Vagina (tissue), 2 donors: ENCODE measurements at regions not wholly inside any gene's neighbourhood (a gene's known extent, or its start where the extent isn't known, plus 50 kb on each side); places are given as distances from the start of the nearest gene placed in this dataset.

Source experiments
- CTCF ChIP-seq, 3 experiments: fragments of 450-650 bp in 2 of 3; fragments of 200-600 bp in 1 of 3; sonication (generic) in 1 of 3; IDR thresholded peaks; one replicate each; pipeline ENCODE4 v1.5.1; 2017 to 2019; ENCODE audit warnings: antibody characterized with exemption in 3 of 3, mild to moderate bottlenecking in 2 of 3, moderate library complexity in 2 of 3
- POLR2A ChIP-seq, 2 donors: fragments of 450-650 bp; IDR thresholded peaks; one replicate each; pipeline ENCODE4 v1.6.1; 2017; ENCODE audit warnings: antibody characterized with exemption in 2 of 2, mild to moderate bottlenecking in 2 of 2, moderate library complexity in 2 of 2
- POLR2AphosphoS5 ChIP-seq, 2 donors: sonication (generic); formaldehyde crosslinking; IDR thresholded peaks; one replicate each; pipeline ENCODE4 v1.9.0; 2017; ENCODE audit warnings: antibody characterized with exemption in 2 of 2, mild to moderate bottlenecking in 2 of 2, low read depth in 1 of 2; ENCODE audit not compliant: insufficient read depth in 1 of 2

- TF ChIP-seq POLR2A (IDR thresholded peaks at IDR 0.05) (no peak), CTCF (IDR thresholded peaks at IDR 0.05) (no peak), POLR2AphosphoS5 (IDR thresholded peaks at IDR 0.05; ENCODE audit: insufficient read depth in 1 of 2, low read depth in 1 of 2) (no peak)
These were observed 55.1 kb upstream of the SPRED1 start for GRCh38 chr15:38197553-38197952.
